ENCODE measurements at regions not wholly inside any gene's neighbourhood (a gene's known extent, or its start where the extent isn't known, plus 50 kb on each side); places are given as distances from the start of the nearest gene placed in this dataset.

GRCh38 chr14:104290756-104291122 lies 152.4 kb downstream of the KIF26A start:
- Histone ChIP-seq H3K27ac (peak overlapping the region in 1 of 5 donors; percentile 39), H3K36me3 (replicated peaks in 1 of 2) (no peaks in the 10 kb centered on the region), H3K4me3 (no peak overlapping the region), H3K9me3 (replicated peaks in 1 of 3) (no peaks in the 10 kb centered on the region), H3K4me1 (replicated peaks in 1 of 2) (no peaks in the 10 kb centered on the region), H3K27me3 (no peaks in the 10 kb centered on the region)
- 55 to 76% (median 61%) methylated on average over 6 to 9 of the region's 9 CpGs for WGBS, 4 donors
- intact Hi-C loops (cut with DNase I), result no loop called here
- TF ChIP-seq POLR2A (IDR thresholded peaks at IDR 0.05) (no peak), CTCF (IDR thresholded peaks at IDR 0.05) (no peak)
- peak in 5 of 7 donors; percentile 0 to 51 (median 10) for DNase-seq

GRCh38 chr14:104291123-104292000 lies 153.0 kb downstream of the KIF26A start:
- no peaks in the 10 kb centered on the region for H3K9me3 ChIP-seq (replicated peaks in 1 of 3)
- TF ChIP-seq CTCF (IDR thresholded peaks at IDR 0.05) (no peak), POLR2A (IDR thresholded peaks at IDR 0.05) (no peak)
- DNase-seq, result peak in 5 of 7 donors; percentile 4 to 85 (median 10)
- no peak overlapping the region for H3K4me3 ChIP-seq
- intact Hi-C loops (cut with DNase I), result no loop called here
- H3K4me1 ChIP-seq (replicated peaks in 1 of 2), result peaks cover 0 to 5% of the 10 kb centered on the region in 2 donors
- WGBS, 4 donors, result 54 to 69% (median 65%) methylated on average over 15 to 25 of the region's 25 CpGs
- H3K27me3 ChIP-seq, result no peaks in the 10 kb centered on the region
- peak overlapping the region in 1 of 5 donors; percentile 39 for H3K27ac ChIP-seq
- H3K36me3 ChIP-seq (replicated peaks in 1 of 2), result no peaks in the 10 kb centered on the region

- Histone ChIP-seq H3K9me3 (replicated peaks in 1 of 3) (no peaks in the 10 kb centered on the region), H3K4me3 (no peak overlapping the region), H3K27ac (peak overlapping the region in 1 of 5 donors; percentile 41), H3K27me3 (no peaks in the 10 kb centered on the region), H3K4me1 (replicated peaks in 1 of 2) (peaks cover 0 to 14% of the 10 kb centered on the region in 2 donors), H3K36me3 (replicated peaks in 1 of 2) (no peaks in the 10 kb centered on the region)
- 56 to 77% (median 69%) methylated on average over 12 to 28 of the region's 28 CpGs for WGBS, 4 donors
- peak in 5 of 7 donors; percentile 3 to 52 (median 11) for DNase-seq
- TF ChIP-seq POLR2A (IDR thresholded peaks at IDR 0.05), result no peak
- no peak for TF ChIP-seq CTCF (IDR thresholded peaks at IDR 0.05)
- intact Hi-C loops (cut with DNase I), result no loop called here
These were observed 153.9 kb downstream of the KIF26A start for GRCh38 chr14:104292084-104292970.

- no peaks in the 10 kb centered on the region for H3K36me3 ChIP-seq (replicated peaks in 1 of 2)
- H3K4me1 ChIP-seq (replicated peaks in 1 of 2), result peaks cover 0 to 14% of the 10 kb centered on the region in 2 donors
- no peak overlapping the region for H3K4me3 ChIP-seq
- TF ChIP-seq CTCF (IDR thresholded peaks at IDR 0.05) (no peak), POLR2A (IDR thresholded peaks at IDR 0.05) (no peak)
- H3K27ac ChIP-seq, result peak overlapping the region in 1 of 5 donors; percentile 81
- DNase-seq, result peak in 5 of 7 donors; percentile 13 to 50 (median 23)
- intact Hi-C loops (cut with DNase I), result no loop called here
- whole genome bisulfite sequencing, 4 donors, result 32 to 44% (median 43%) methylated on average over 6 to 15 of the region's 15 CpGs
- H3K9me3 ChIP-seq (replicated peaks in 1 of 3), result no peaks in the 10 kb centered on the region
- H3K27me3 ChIP-seq, result no peaks in the 10 kb centered on the region
These were observed 154.9 kb downstream of the KIF26A start for GRCh38 chr14:104293231-104293841.

All from adrenal gland (tissue), 9 donors.